Endodermal cell (in vitro differentiated cells): ENCODE measurements at regions not wholly inside any gene's neighbourhood (a gene's known extent, or its start where the extent isn't known, plus 50 kb on each side); places are given as distances from the start of the nearest gene placed in this dataset.

ENCODE experiments used
- DNase-seq: peaks from one replicate; pipeline ENCODE4 v3.0.0-alpha.2; 2017
- H3K27ac ChIP-seq: 2 replicates; pipeline ENCODE4 v1.5.1; 2013; ENCODE audit warnings: mild to moderate bottlenecking, low read depth, low read length, moderate library complexity
- H3K27me3 ChIP-seq: 2 replicates; pipeline ENCODE4 v1.6.1; 2013; ENCODE audit warnings: mild to moderate bottlenecking, low read length, moderate library complexity; ENCODE audit not compliant: insufficient read depth, control insufficient read depth, poor library complexity, severe bottlenecking
- H3K36me3 ChIP-seq: 2 replicates; pipeline ENCODE4 v1.7.0; 2013; ENCODE audit warnings: mild to moderate bottlenecking, low read length, moderate library complexity; ENCODE audit not compliant: control insufficient read depth, insufficient read depth
- H3K4me1 ChIP-seq: one replicate; pipeline ENCODE4 v1.7.0; 2013; ENCODE audit warnings: low read length; ENCODE audit not compliant: control insufficient read depth, insufficient read depth
- H3K4me3 ChIP-seq: 2 replicates; pipeline ENCODE4 v1.5.1; 2013; ENCODE audit warnings: mild to moderate bottlenecking, low read length, moderate library complexity
- H3K9ac ChIP-seq: 2 replicates; pipeline ENCODE4 v1.6.1; 2013; ENCODE audit warnings: mild to moderate bottlenecking, low read length, moderate library complexity; ENCODE audit not compliant: poor library complexity, severe bottlenecking; ENCODE audit errors: extremely low read depth
- H3K9me3 ChIP-seq: 2 replicates; pipeline ENCODE4 v1.6.1; 2013; ENCODE audit warnings: mild to moderate bottlenecking, low read length, moderate library complexity; ENCODE audit not compliant: control insufficient read depth
- H3K27ac Mint-ChIP-seq: 2 replicates; pipeline ENCODE4 v1.8.0; 2020; ENCODE audit warnings: mixed read lengths
- H3K27me3 Mint-ChIP-seq: 2 replicates; pipeline ENCODE4 v1.8.0; 2021; ENCODE audit warnings: mild to moderate bottlenecking, mixed read lengths; ENCODE audit not compliant: insufficient read depth
- H3K36me3 Mint-ChIP-seq: 2 replicates; pipeline ENCODE4 v1.8.0; 2020; ENCODE audit warnings: low read depth, mixed read lengths
- H3K4me1 Mint-ChIP-seq: 2 replicates; pipeline ENCODE4 v1.8.0; 2020; ENCODE audit warnings: mixed read lengths
- H3K4me3 Mint-ChIP-seq: 2 replicates; pipeline ENCODE4 v1.8.0; 2020; ENCODE audit warnings: mild to moderate bottlenecking, moderate library complexity, mixed read lengths
- H3K9me3 Mint-ChIP-seq: 2 replicates; pipeline ENCODE4 v1.8.0; 2020; ENCODE audit warnings: mild to moderate bottlenecking, mixed read lengths
- WGBS, 2 experiments: methylation state at CpG; one replicate each; pipeline versions ENCODE4 v1.1.5 to v1.1.7; 2013; ENCODE audit warnings: missing lambda C conversion rate in 2 of 2, mixed read lengths in 1 of 2; ENCODE audit not compliant: insufficient coverage in 1 of 2, insufficient read length in 1 of 2; 5-methylcytosine and 5-hydroxymethylcytosine counted together
- TF ChIP-seq, protein P1 (sequence below): fragments of 200-600 bp; sonication (generic); conservative IDR thresholded peaks from 2 replicates; pipeline ENCODE4 v1.5.0; 2021; ENCODE audit warnings: antibody characterized with exemption, mild to moderate bottlenecking

GRCh38 chr10:123613346-123613850 is 52.8 kb upstream of the GPR26 start:
- H3K9me3 Mint-ChIP-seq, result no peaks in the 10 kb centered on the region
- Histone ChIP-seq H3K36me3 (no peaks in the 10 kb centered on the region), H3K27me3 (peaks cover 15% of the 10 kb centered on the region), H3K4me1 (peaks cover 3% of the 10 kb centered on the region), H3K4me3 (no peak overlapping the region), H3K9me3 (no peaks in the 10 kb centered on the region), H3K27ac (no peak overlapping the region), H3K9ac (no peak overlapping the region)
- H3K4me3 Mint-ChIP-seq, result no peak overlapping the region
- no peaks in the 10 kb centered on the region for H3K36me3 Mint-ChIP-seq
- 71 to 83% methylated on average over 7 of the region's 7 CpGs for WGBS, 2 experiments
- H3K27ac Mint-ChIP-seq, result no peak overlapping the region
- peaks cover 11% of the 10 kb centered on the region for H3K27me3 Mint-ChIP-seq
- TF ChIP-seq, protein P1, sequence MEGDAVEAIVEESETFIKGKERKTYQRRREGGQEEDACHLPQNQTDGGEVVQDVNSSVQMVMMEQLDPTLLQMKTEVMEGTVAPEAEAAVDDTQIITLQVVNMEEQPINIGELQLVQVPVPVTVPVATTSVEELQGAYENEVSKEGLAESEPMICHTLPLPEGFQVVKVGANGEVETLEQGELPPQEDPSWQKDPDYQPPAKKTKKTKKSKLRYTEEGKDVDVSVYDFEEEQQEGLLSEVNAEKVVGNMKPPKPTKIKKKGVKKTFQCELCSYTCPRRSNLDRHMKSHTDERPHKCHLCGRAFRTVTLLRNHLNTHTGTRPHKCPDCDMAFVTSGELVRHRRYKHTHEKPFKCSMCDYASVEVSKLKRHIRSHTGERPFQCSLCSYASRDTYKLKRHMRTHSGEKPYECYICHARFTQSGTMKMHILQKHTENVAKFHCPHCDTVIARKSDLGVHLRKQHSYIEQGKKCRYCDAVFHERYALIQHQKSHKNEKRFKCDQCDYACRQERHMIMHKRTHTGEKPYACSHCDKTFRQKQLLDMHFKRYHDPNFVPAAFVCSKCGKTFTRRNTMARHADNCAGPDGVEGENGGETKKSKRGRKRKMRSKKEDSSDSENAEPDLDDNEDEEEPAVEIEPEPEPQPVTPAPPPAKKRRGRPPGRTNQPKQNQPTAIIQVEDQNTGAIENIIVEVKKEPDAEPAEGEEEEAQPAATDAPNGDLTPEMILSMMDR, result no peak
- DNase-seq, result peak; percentile 68
- peaks cover 14% of the 10 kb centered on the region for H3K4me1 Mint-ChIP-seq

GRCh38 chr10:123614888-123615287 is 51.3 kb upstream of the GPR26 start:
- Histone ChIP-seq H3K4me1 (no peaks in the 10 kb centered on the region), H3K4me3 (no peak overlapping the region), H3K36me3 (no peaks in the 10 kb centered on the region), H3K27me3 (peaks cover 15% of the 10 kb centered on the region), H3K9ac (no peak overlapping the region), H3K9me3 (no peaks in the 10 kb centered on the region), H3K27ac (no peak overlapping the region)
- TF ChIP-seq, protein P1, result no peak
- Mint-ChIP-seq H3K4me3 (no peak overlapping the region), H3K4me1 (peaks cover 3% of the 10 kb centered on the region), H3K9me3 (no peaks in the 10 kb centered on the region), H3K36me3 (no peaks in the 10 kb centered on the region), H3K27ac (no peak overlapping the region), H3K27me3 (peaks cover 11% of the 10 kb centered on the region)
- WGBS, 2 experiments, result 8 to 19% methylated on average over 5 to 12 of the region's 12 CpGs
- peak; percentile 97 for DNase-seq
